ENCODE measurements at regions not wholly inside any gene's neighbourhood (a gene's known extent, or its start where the extent isn't known, plus 50 kb on each side); places are given as distances from the start of the nearest gene placed in this dataset.

DNA sequence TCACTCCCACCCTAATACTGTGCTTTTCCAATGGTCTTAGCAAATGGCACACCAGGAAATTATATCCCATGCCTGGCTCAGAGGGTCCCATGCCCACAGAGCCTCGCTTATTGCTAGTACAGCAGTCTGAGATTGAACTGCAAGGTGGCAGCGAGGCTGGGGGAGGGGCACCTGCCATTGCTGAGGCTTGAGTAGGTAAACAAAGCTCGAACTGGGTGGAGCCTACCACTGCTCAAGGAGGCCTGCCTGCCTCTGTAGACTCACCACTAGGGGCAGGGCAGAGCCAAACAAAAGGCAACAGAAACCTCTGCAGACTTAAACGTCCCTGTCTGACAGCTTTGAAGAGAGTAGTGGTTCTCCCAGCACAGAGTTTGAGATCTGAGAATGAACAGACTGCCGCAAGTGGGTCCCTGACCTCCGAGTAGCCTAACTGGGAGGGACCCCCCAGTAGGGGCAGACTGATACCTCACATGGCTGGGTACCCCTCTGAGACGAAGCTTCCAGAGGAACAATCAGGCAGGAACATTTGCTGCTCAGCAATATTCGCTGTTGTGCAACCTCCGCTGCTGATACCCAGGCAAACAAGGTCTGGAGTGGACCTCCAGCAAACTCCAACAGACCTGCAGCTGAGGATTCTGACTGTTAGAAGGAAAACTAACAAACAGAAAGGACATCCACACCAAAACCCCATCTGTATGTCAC, 150.7 kb upstream of the FOXA2 start:
- DNase-seq = peak in 1 of 56 donors; percentile 0

DNA sequence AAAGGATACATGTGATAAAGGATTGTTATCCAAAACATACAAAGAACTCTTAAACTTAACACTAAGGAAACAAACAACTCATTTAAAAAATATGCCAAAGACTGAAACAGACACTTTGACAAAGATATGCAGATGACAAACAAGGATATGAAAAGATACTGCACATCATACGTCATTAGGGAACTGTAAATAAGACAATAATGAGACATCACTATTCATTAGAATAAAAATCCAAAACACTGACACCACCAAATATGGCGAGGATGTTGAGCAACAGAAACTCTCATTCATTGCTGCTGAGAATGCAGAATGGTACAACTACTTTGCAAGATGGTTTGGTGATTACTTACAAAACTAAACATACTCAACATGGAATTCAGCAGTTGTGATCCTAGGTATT, 156.5 kb upstream of the FOXA2 start:
- no peak for DNase-seq

DNA sequence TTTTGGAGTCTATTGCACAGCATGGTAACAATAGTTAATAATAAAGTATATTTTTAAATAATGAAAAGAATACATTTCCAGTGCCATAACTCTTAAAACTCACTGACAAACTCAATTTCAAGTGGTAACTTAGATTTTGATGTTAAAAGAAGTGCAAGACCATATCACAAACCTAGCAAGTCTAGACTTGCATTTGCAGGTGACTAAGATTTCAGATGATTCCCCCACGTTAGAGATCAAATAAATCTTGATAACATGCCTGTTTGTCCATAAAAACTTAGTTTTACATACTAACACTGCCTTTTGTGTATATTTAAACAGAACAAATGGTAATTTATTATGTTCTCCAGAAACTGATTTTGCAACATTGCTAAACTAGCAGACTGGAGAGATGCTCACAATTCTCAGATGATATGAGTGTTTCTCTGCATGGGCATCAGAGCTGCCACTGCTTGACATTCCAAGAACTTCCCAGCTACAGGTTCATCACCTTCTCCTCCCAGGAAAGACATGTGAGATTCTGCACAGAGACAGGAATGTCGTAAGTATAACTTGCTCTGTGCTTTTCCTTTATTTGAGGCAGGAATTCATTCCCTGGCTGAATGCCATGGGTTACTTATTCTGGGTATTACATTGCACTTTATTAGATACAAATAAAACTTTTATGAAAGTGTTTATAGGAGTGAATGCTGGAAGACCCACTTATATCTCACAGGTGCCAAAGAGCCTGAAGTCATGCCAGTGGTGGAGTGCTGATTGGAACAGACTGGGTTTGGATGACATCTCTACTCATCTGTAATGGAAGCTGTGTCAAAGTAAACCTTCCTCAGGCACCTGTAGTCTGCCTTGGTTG, 160.2 kb upstream of the FOXA2 start:
- DNase-seq = no peak

DNA sequence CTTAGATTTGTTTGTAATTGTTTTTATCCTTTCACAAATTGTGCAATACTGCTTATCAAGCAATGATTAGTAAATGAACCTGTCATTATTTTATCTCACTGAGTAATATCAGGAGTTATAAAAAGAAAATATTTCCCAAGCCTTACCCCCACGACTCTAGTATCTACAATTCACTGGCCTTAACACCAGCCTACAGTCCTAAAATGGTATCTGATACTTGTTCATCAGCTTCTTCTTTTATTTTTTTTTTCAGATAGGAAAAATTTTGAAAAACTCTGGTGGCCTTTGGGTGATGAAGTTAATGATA, 160.8 kb upstream of the FOXA2 start:
- no peak for DNase-seq

DNA sequence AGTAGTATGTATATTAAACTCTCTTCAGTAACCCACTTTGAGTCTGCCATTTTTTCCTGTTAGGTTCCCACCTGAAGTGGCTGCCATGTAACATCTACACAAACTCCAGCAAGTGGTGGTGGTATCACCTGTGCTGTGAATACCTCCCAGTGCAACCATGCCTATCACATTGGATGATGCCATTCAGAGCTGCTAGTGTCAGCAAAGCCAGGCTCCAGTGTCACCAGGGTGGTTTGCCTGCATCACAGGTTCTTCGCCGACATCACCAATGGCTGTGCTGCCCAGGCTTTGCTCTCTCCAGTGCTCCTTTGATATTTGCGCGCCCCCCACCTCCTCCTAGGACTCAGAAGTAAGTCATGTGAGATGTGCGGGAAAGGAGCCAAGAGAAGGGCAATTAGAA, 162.6 kb upstream of the FOXA2 start:
- no peak for DNase-seq

DNA sequence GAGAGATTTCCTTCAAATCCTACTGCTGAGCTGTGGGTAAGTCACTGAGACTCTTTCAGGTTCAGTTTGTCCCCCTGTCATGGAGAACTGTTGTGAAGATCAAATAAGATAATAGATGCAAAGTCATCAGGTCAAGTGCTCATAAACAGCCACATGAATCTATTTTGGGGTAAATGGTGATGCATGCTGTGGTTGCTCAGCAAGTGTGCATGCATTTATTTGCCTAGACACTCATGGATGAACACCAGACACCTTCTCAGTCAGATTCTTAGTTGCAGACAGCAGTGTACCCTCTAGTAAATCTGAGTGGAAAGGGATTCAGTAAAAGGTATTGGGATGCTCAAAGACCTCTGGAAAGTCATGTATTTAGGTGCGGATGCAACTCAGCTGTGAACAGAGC, 168.0 kb upstream of the FOXA2 start:
- no peak for DNase-seq

DNA sequence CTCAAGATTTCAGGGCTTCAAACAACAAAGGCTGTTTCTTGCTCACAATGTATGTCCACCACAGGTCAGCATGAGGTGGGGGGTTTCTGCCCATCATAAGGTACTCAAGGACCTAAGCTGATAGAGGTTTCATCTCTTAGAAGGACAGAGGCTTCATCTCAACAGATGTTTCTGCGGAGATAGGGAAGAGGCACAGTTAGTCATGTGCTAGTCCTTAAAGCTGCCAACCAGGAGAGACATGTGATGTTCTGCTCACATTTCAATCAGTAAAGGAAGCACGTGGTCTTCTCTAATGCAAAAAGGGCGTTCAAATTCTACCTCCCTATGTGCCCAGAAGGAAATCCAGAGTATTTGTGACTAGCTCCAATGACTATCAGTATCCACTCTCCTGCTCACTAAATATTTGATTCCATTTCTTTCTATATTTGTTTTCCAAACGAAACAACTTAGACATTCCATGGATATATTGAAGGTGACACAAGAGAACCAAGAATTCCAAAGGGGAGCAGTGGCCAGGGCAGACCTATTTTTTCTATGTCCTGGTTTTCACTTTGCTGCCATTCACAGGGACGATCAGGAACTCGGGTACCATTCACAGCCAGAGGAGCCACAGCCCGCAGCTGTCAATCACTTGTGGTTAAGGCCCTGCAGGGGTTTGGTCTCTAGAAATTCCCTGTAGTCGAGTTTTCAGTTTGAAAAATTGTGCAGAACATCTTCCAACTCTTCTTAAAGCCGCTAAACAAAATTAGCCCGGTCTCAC, 173.2 kb upstream of the FOXA2 start:
- DNase-seq = no peak

DNA sequence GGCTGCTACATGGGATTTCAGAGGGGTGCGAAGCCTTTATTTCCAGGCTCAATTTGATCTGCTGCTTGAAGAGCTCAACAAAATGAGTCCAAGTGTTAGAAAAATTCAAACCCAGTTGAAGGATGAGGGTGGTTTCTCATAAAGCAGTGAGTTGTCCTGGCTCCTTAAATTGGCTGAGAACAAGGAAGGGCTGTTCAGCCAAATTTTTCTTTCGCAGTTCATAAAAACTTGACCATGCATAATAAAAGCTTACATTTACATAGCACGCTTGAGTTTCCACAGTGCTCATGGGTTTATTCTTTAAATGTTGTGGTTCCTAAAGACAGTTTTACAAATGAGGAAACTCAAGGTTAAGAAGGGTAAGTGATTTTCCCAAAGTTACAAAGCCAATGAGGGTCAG, 174.4 kb upstream of the FOXA2 start:
- DNase-seq = no peak

DNA sequence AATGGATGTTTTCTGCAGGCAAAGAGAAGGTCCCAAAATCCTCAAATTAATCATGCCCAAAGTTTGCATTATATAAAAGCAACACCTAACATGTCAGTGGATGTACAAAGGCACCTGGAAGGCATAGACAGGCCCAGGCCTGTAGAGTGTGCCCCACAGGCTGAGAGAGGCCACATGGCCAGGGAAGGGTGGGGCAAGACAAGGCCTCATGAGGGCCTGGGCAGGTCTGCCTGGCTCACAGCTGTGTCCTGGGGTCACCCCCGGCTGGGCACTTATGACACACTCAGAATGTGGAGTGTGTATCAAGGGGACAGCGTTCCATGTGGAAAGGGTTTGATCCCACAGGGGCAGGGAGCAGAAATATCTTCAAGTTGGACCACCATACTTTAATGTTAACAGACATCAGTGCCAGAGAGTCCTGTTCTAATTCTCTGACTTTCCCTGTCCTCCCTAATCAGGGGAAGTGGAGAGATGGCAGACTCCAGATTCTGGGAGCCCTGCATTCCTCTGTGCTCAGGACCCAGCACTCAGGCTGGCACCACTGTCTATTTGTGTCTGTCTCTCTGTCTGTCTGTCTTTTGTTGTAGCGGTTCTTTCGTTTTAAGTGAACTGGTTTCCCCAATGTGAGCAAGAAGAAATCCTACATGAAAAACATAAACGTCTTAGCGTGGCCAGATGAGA, 178.3 kb upstream of the FOXA2 start:
- DNase-seq = no peak

DNA sequence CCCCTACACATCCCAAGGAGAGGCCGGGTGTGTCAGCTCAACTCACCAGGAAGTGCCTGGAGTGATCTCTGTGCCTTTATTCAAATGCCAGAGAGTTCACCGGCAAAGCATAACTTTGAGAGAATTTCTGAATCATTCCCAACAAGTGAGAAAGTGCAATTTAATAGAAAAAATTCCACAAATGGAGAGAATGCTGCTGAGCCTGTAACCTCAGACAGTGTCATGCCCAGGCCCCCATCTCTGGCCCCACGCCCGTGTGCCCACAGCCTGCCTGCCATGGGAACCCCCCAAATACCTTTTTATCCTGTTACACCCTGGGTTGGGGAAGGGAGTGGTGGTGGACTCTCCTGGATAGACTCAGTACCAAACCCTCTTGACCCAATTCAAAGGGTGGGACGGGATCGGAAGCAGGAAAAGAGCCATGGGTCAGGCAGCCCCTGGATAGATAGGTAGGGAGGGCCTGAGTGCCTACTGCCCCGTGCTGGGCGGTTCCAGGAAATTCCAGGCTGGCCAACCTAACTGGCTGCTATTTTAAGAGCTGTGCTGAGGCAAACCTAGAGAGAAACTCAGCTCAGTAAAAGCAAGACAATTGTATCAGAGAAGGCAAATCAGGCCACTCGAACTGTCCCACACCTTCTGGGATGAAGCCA, 179.0 kb upstream of the FOXA2 start:
- no peak for DNase-seq

DNA sequence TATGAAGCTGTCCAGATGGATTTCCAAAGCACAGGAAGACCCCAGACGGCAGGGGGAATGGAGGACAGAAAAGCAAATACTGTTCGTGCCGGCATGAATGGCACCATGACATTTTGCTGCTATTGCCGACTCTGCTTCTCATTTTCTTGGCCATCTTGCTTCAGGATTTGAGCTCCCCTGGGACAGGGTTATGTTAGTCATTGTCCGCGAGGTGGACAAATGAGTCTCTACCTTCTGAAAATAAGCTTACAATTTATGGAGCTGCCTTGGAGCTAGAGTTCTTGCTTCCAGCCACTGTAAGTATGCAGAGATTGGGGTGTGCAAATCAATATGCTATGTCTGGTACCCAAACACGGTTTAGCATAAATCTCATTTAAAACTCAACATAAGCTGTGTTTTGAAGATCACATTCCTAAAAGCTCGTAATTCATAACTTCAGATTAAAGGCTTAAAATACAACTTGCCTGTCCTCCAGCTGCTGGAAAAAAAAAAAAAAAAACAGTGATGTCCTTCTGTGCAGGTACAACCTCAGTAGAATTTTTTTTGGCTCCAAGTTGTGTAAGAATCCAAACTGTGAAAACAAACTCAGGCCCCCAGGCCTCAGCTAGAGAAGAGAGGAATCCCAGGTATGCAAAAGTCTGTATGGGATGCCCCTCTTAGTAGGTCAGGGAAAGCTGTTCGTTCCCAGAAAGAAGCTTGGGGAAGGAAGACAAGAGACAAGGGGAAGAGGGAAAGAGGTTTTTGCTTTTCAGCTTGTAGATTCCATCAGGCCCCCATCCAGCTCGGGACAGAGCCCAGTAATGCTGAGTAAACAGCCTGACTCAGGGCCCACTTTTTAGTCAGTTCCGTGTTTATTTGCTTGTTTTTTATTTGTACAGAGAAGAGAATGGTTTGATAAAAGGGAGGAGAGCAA, 184.2 kb upstream of the FOXA2 start:
- no peak for DNase-seq

DNA sequence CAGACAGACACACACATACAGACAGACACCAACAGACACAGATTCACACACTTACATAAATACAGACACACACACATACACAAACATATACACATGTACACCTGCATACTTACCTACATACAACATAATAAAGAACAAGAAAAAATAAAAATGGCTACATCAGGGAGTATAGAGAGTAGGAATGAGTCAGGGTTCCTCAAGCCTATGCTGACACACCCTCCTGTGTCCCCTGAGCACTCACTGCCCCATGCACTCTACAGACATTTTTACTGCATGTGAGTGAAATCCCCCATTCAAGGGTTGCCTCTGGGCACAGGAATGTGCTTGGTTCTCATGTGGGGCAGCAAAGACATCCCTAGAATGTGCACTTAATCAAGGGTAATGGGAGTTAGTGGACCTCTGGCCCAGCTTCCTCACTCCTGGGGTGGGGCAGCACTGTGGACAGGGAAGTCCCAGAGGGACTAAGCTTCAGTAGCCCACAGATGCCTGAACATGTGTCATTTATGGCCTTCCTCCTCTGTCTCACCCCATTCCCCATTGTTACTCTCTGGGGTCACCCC, 185.9 kb upstream of the FOXA2 start:
- DNase-seq = no peak

DNA sequence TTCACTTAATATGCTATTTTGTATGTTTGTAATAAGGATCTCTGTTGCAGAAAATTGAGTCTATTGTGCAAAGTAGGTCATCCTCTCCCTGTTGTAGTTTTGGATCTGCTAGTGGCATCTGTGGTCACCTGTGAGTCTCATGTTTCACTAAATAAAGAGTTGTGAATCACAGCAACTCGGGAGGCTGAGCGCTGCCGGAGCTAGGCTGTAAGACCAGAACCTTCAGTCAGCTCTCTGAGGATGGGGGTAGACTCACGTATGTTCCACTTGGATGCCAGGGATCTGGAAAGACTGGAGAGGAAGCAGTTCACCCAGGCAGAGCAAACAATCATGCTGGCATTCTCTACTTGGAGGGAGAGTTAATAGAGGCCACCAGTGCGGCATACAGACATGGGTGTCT, 187.3 kb upstream of the FOXA2 start:
- no peak for DNase-seq

DNA sequence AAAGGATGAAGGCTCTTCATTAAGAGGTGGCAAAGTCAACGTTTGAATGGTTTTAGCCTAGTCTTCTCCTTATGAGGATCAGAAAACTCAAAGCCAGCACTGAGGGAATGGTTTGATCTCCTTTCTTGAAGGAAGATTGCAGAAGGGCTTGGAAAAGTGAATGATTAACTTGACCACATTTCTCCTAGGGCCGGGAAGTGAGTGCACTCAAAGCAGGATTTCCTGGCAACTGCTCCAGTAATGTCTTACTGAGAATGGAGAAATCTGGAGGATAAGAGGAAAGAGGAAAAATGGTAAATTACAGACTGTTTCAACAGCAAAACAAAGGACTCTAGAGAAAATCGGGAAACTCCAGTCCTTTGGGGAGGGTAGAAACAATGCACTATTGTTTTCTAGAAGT, 189.0 kb upstream of the FOXA2 start:
- no peak for DNase-seq

DNA sequence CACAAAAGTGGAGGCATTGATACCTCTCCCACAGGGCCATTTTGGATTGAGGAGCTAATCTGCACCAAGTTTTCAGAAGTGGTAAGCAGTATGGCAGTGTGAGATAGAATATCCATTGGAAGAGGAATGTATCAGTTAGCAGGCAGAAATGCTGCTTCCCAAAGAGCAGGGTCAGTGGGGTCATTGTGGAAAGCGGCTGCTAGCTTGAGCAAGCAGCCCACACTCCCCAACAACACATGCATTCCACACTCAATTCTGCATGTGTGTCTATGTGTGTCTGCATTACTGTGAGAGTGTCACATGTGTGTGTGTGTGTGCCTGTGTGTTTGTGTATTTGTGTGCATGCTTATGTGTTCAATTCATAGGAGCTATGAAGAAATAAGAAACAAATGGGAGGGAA, 190.9 kb upstream of the FOXA2 start:
- no peak for DNase-seq

DNA sequence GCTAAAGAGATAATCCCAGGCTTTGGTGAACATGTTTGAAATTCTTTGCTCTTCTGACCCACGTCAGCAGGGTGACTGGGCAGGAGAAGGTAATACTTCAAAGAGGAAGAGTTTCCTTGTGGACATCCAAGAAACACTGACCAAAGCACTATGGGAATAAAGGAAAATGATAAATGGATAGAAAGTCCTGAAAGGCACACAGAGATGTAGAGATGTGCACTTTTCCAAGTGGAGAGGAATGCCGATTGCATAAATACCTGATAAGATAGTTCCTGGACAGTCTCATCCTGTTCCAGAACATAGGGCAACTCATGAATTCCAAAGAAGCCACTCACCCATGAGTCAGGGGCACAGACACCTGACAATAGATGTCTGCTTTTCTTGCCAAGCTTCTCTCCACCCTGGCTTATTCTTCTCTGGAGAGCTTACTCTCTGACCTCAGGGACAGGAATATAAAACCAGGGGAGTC, 191.3 kb upstream of the FOXA2 start:
- DNase-seq = no peak

DNA sequence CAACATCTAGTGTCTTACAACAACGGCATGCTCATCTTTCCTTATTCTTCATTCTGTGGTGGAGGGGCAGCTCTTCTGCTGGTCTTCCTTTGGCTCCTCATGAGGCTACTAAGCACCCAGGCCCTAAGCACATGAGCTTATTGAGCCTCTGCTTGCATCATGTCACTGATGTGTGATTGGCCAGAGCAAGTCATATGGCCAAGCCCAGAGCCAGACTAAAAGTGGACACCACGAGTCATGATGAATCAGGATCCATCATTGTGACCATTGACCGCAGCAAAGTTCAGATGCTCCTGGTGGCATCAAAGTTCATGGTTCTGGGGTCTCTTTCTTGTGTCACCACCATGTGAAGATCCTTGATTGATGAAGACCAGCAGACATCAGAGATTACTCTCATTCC, 192.0 kb upstream of the FOXA2 start:
- no peak for DNase-seq

DNA sequence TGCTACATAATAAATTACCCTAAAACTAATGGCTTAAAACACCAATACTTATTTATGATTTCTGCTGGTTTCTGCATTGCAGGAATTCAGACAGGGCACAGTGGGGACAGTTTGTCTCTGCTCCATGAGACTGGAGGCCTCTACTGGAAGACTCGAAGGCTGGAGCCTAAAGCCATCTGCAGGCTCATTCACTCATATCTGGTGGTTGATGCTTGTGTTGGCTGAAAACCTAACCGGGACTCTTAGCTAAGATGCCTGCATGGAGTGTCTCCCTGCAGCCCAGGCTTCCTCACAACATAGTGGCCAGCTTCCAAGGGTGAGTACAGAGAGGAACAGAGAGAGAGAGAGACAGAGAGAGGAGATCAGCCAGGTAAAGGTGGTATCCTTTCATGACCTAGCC, 195.5 kb upstream of the FOXA2 start:
- DNase-seq = no peak

DNA sequence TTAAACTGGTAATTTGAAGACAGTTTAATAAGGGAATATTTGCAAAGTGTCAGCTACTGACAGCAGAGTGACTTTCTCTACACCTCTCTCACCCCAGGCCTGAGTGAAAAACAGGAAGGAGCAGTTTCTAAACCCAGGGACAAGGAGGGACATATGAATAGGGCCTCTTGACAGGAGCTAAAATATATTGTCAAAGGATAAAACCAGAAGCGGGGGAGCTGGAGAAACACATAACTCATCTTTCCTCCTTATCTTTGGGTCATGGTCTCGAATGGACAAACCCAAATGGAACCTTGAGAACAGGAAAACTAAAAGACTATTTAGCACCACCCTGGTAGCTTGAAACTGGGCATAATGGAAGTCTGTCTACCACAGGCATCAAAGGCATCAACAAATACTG, 197.5 kb upstream of the FOXA2 start:
- no peak for DNase-seq

DNA sequence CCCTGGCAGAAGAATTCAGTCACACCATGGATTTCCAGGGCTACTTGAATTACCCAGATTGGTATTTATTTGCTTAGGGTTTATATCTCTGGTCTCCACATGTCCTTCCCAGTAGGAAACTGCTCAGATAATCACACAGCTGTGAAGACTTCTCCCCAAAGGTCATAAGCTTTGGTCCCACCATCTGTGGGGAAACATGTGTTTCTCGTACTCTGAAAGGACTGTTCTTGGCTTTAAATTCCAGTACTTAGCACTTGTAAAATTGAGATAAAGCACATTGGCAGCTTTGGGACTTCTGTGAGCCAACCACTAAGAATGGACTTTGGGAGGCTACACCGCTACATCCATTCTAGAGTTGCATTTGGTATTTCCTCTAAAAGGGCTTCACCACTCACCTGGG, 205.3 kb upstream of the FOXA2 start:
- DNase-seq = no peak

All from nucleus accumbens (tissue), 56 donors.